Common myeloid progenitor, CD34-positive (primary cell): ENCODE measurements at regions not wholly inside any gene's neighbourhood (a gene's known extent, or its start where the extent isn't known, plus 50 kb on each side); places are given as distances from the start of the nearest gene placed in this dataset.

Experiments
- CTCF ChIA-PET: fragments of 350-600 bp; sonication (Branson Sonifier 250); formaldehyde crosslinking; loops from one replicate; lab custom pipeline; 2021; ENCODE audit warnings: antibody characterized with exemption; lab: Charles Lee
- POLR2A ChIA-PET: fragments of 350-600 bp; sonication (Branson Sonifier 250); formaldehyde crosslinking; loops from one replicate; lab custom pipeline; 2021; ENCODE audit warnings: antibody characterized with exemption; lab: Charles Lee
- DNase-seq, 3 donors: peaks; one replicate each; pipeline versions ENCODE4 v3.0.0 to v3.0.0-alpha.2; 2013
- H3K27ac ChIP-seq, 2 experiments: 1 replicate in 1 of 2; 2 replicates in 1 of 2; pipeline ENCODE4 v1.7.0; 2013; ENCODE audit warnings: inconsistent platforms in 2 of 2, low read length in 2 of 2, mild to moderate bottlenecking in 2 of 2, low read depth in 1 of 2, moderate library complexity in 1 of 2; ENCODE audit not compliant: severe bottlenecking in 2 of 2, insufficient read depth in 1 of 2, poor library complexity in 1 of 2
- H3K27me3 ChIP-seq, 5 experiments: replicated peaks in 2 of 5; 1 replicate in 3 of 5; 2 replicates in 2 of 5; pipeline versions ENCODE4 v1.6.1 to v1.7.0; 2013; ENCODE audit warnings: low read length in 4 of 5, mild to moderate bottlenecking in 2 of 5, moderate library complexity in 2 of 5, inconsistent platforms in 1 of 5; ENCODE audit not compliant: insufficient read depth in 5 of 5, control insufficient read depth in 4 of 5
- H3K36me3 ChIP-seq, 4 experiments: 1 replicate in 2 of 4; 2 replicates in 2 of 4; pipeline versions ENCODE4 v1.6.1 to v1.7.0; 2013; ENCODE audit warnings: low read length in 3 of 4, control low read depth in 1 of 4, mild to moderate bottlenecking in 1 of 4; ENCODE audit not compliant: control insufficient read depth in 4 of 4, insufficient read depth in 4 of 4
- H3K4me1 ChIP-seq, 4 experiments: 1 replicate in 3 of 4; 2 replicates in 1 of 4; pipeline versions ENCODE4 v1.6.1 to v1.7.1; 2013; ENCODE audit warnings: low read length in 3 of 4, mild to moderate bottlenecking in 3 of 4, control low read depth in 1 of 4, inconsistent platforms in 1 of 4, moderate library complexity in 1 of 4; ENCODE audit not compliant: control insufficient read depth in 4 of 4, insufficient read depth in 4 of 4; ENCODE audit errors: control extremely low read depth in 1 of 4
- H3K4me3 ChIP-seq, 7 experiments: 1 replicate in 4 of 7; 2 replicates in 3 of 7; pipeline versions ENCODE4 v1.5.1 to v1.7.0; 2013; ENCODE audit warnings: mild to moderate bottlenecking in 7 of 7, low read length in 6 of 7, moderate library complexity in 6 of 7, inconsistent platforms in 2 of 7, low read depth in 2 of 7, control low read depth in 1 of 7; ENCODE audit not compliant: insufficient read depth in 4 of 7, control insufficient read depth in 1 of 7; ENCODE audit errors: extremely low read depth in 1 of 7
- H3K9me3 ChIP-seq, 5 experiments: 1 replicate in 4 of 5; 2 replicates in 1 of 5; pipeline versions ENCODE4 v1.6.1 to v1.7.1; 2013; ENCODE audit warnings: low read length in 4 of 5, mild to moderate bottlenecking in 2 of 5, inconsistent platforms in 1 of 5, low read depth in 1 of 5, moderate library complexity in 1 of 5; ENCODE audit not compliant: control insufficient read depth in 4 of 5, insufficient read depth in 2 of 5; ENCODE audit errors: control extremely low read depth in 1 of 5
- WGBS: methylation state at CpG from one replicate; pipeline ENCODE4 v1.1.5; 2013; ENCODE audit not compliant: insufficient coverage; 5-methylcytosine and 5-hydroxymethylcytosine counted together

GRCh38 chr3:75144406-75144805 is 519.7 kb upstream of the FRG2C start:
- Histone ChIP-seq H3K9me3 (no peaks in the 10 kb centered on the region), H3K36me3 (no peaks in the 10 kb centered on the region), H3K4me3 (no peak overlapping the region), H3K4me1 (no peaks in the 10 kb centered on the region), H3K27me3 (no peaks in the 10 kb centered on the region), H3K27ac (no peak overlapping the region)
- CTCF ChIA-PET: no interaction called here
- DNase-seq: no peak
- 100% methylated on average over 3 of the region's 3 CpGs for WGBS
- POLR2A ChIA-PET: no interaction called here

DNA sequence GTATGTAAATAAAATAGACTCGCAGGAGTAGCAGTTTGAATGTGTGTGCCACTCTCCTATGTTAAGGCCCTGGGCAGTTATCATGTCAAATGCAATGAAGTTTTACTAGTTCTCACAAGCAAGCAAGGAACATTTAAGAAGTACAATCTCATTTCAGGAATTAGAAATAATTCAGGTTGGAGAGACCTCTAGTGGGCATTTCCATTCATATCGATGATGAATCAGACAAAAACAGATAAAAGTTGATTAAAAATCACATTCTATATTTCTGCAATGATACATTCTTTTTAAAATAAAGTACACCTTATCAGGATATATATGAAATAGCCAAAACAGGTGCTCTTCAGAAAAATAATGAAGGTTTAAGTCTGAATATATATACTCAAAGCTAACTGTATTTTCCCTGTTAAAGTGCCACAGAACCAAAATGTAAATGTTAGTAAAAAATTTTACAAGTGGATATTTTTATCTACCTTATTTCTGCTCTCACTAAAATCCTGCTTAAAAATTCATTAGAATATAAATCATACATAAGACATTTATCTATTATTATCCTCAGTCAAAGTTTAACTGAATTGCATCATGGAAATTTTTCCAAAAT is 492.4 kb upstream of the FRG2C start:
- H3K27ac ChIP-seq: no peak overlapping the region
- no peak overlapping the region for H3K4me3 ChIP-seq
- DNase-seq: no peak
- WGBS: 67% methylated on average over 1 of the region's 2 CpGs
- no peaks in the 10 kb centered on the region for H3K9me3 ChIP-seq
- no peaks in the 10 kb centered on the region for H3K4me1 ChIP-seq
- ChIA-PET CTCF (interaction anchor here (1.5 kb wide), 1 partner anchor 17 kb away, joined by 4 read pairs; no protein-coding TSS in a partner anchor), POLR2A (no interaction called here)
- peaks cover 0 to 8% (median 0%) of the 10 kb centered on the region in 5 experiments for H3K27me3 ChIP-seq
- no peaks in the 10 kb centered on the region for H3K36me3 ChIP-seq

DNA sequence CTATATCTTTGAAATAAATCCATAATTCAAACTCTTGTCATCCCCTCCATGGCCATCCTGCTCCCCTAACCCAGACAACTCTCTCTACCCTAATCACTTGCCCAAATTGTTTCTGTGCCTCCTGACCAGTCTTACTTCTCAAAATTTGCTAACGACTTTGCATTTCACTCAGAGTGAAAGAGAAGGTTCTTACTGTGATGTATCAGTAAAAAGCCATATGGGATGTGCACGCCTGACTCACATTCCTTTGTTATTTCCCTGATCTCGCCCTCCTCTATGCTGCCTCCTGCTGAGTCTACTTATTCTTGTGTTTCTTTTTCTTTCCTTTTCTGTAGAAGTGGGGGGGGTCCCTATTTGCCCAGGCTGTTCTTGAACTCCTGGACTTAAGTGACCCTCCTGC is 487.2 kb upstream of the FRG2C start:
- Histone ChIP-seq H3K36me3 (no peaks in the 10 kb centered on the region), H3K4me1 (no peaks in the 10 kb centered on the region), H3K9me3 (no peaks in the 10 kb centered on the region), H3K27ac (no peak overlapping the region), H3K27me3 (peaks cover 0 to 5% (median 0%) of the 10 kb centered on the region in 5 experiments), H3K4me3 (no peak overlapping the region)
- POLR2A ChIA-PET: no interaction called here
- DNase-seq: no peak
- CTCF ChIA-PET: no interaction called here
- no CpG with 5 or more reads among the region's 3 CpGs for WGBS

GRCh38 chr3:75180235-75180944 is 483.7 kb upstream of the FRG2C start:
- Histone ChIP-seq H3K9me3 (peaks cover 0 to 3% (median 0%) of the 10 kb centered on the region in 5 experiments), H3K4me1 (no peaks in the 10 kb centered on the region), H3K27ac (no peak overlapping the region), H3K4me3 (no peak overlapping the region), H3K36me3 (no peaks in the 10 kb centered on the region), H3K27me3 (no peaks in the 10 kb centered on the region)
- ChIA-PET CTCF (interaction anchor here (1.0 to 1.3 kb wide), 3 partner anchors 8 to 12 kb away, joined by 3 to 5 read pairs (median 4); no protein-coding TSS in a partner anchor), POLR2A (no interaction called here)
- no peak for DNase-seq
- WGBS: 96% methylated on average over 7 of the region's 7 CpGs

DNA sequence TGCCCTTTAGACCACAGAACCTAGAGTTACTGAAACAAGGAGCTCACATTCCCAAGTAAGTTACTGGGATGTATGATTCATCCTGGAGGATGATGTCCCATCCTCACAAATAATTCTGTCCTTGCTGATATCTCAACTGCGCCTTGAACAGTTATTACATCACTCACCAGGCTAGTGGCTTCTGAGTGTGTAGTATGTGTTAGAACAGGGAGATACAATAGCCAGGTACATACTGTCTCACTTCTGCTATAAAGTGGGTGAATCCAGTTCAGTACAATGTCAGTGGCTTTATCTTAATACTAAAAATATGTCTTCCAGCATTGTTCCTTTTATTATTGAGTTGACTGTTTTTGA is 483.2 kb upstream of the FRG2C start:
- DNase-seq: no peak
- WGBS: no CpG with 5 or more reads among the region's 1 CpG
- H3K27ac ChIP-seq: no peak overlapping the region
- no peaks in the 10 kb centered on the region for H3K4me1 ChIP-seq
- H3K36me3 ChIP-seq: no peaks in the 10 kb centered on the region
- H3K4me3 ChIP-seq: no peak overlapping the region
- no peaks in the 10 kb centered on the region for H3K27me3 ChIP-seq
- CTCF ChIA-PET: interaction anchor here (1.2 kb wide), 1 partner anchor 11 kb away, joined by 4 read pairs; no protein-coding TSS in a partner anchor
- peaks cover 0 to 3% (median 0%) of the 10 kb centered on the region in 5 experiments for H3K9me3 ChIP-seq
- POLR2A ChIA-PET: no interaction called here

- no peak overlapping the region for H3K27ac ChIP-seq
- H3K4me1 ChIP-seq: no peaks in the 10 kb centered on the region
- ChIA-PET CTCF (interaction anchor here (1.3 to 1.5 kb wide), 2 partner anchors 9 to 16 kb away, joined by 3 to 4 read pairs; no protein-coding TSS in a partner anchor), POLR2A (no interaction called here)
- no peak overlapping the region for H3K4me3 ChIP-seq
- H3K36me3 ChIP-seq: no peaks in the 10 kb centered on the region
- DNase-seq: no peak
- no peaks in the 10 kb centered on the region for H3K27me3 ChIP-seq
- no peaks in the 10 kb centered on the region for H3K9me3 ChIP-seq
- WGBS: 90% methylated on average over 2 of the region's 3 CpGs
Measured at GRCh38 chr3:75188962-75189361, 475.2 kb upstream of the FRG2C start.

DNA sequence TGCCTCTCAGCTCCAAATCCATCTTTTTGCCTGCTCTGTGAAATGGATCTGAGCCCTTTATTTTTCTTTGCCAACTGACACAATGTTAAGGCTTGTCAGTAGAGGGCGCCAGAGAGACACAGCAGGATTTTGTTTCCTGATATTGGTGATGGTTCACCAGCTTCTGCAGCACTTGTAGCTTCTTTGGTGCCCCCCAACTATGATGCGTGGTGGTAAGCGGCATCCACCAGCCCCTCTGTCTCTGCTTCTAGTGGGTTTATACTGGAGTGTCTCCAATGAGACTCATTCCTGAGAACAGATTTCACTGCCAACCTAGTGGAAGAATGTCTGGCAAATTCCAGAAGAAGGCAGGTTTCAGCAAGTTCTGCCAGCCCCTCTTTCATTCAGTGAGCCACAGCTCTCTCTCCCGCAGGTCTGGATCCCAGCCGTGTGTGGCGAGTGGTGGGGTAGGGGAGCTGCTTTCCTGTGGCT is 471.9 kb upstream of the FRG2C start:
- no peak overlapping the region for H3K27ac ChIP-seq
- 75% methylated on average over 3 of the region's 6 CpGs for WGBS
- CTCF ChIA-PET: interaction anchor here (0.6 to 1.8 kb wide), 10 partner anchors 12 to 244 kb away, joined by 3 to 5 read pairs (median 3); no protein-coding TSS in a partner anchor
- no peaks in the 10 kb centered on the region for H3K4me1 ChIP-seq
- no peaks in the 10 kb centered on the region for H3K36me3 ChIP-seq
- no peaks in the 10 kb centered on the region for H3K27me3 ChIP-seq
- no peaks in the 10 kb centered on the region for H3K9me3 ChIP-seq
- DNase-seq: peak; percentile 22 to 68 (median 48)
- POLR2A ChIA-PET: interaction anchor here (0.6 kb wide), 1 partner anchor 65 kb away, joined by 3 read pairs; no protein-coding TSS in a partner anchor
- no peak overlapping the region for H3K4me3 ChIP-seq
